Coronary artery (tissue), 2 donors: ENCODE measurements at regions not wholly inside any gene's neighbourhood (a gene's known extent, or its start where the extent isn't known, plus 50 kb on each side); places are given as distances from the start of the nearest gene placed in this dataset.

Source experiments
- DNase-seq: peaks from one replicate; pipeline ENCODE4 v3.0.0-alpha.2; 2017; ENCODE audit warnings: low spot score
- H3K27ac ChIP-seq, 2 donors: fragments of 200-600 bp; sonication (generic); one replicate each; pipeline ENCODE4 v1.5.1; 2016 to 2019
- H3K4me3 ChIP-seq: fragments of 200-600 bp; sonication (generic); 2 replicates; pipeline ENCODE4 v1.5.1; 2016; ENCODE audit warnings: mild to moderate bottlenecking, moderate library complexity
- CTCF ChIP-seq: fragments of 200-600 bp; sonication (generic); IDR thresholded peaks from one replicate; pipeline ENCODE4 v1.5.1; 2019; ENCODE audit warnings: antibody characterized with exemption

- Histone ChIP-seq H3K4me3 (no peak overlapping the region), H3K27ac (no peak overlapping the region)
- TF ChIP-seq CTCF, result no peak
- DNase-seq, result no peak
Observed at GRCh38 chr2:212873256-212873655, 278.2 kb downstream of the IKZF2 start.

GRCh38 chr2:212871597-212871996 lies 279.8 kb downstream of the IKZF2 start:
- TF ChIP-seq CTCF, result no peak
- DNase-seq, result no peak
- Histone ChIP-seq H3K27ac (no peak overlapping the region), H3K4me3 (no peak overlapping the region)

GRCh38 chr2:212864186-212864585 lies 287.2 kb downstream of the IKZF2 start:
- no peak overlapping the region for H3K4me3 ChIP-seq
- no peak for TF ChIP-seq CTCF
- no peak for DNase-seq
- no peak overlapping the region for H3K27ac ChIP-seq

- DNase-seq, result no peak
- Histone ChIP-seq H3K4me3 (no peak overlapping the region), H3K27ac (no peak overlapping the region)
- no peak for TF ChIP-seq CTCF
Observed at GRCh38 chr2:212863185-212863588, 288.2 kb downstream of the IKZF2 start.

GRCh38 chr2:212858496-212858895 lies 292.9 kb downstream of the IKZF2 start:
- Histone ChIP-seq H3K27ac (no peak overlapping the region), H3K4me3 (no peak overlapping the region)
- no peak for TF ChIP-seq CTCF
- no peak for DNase-seq

GRCh38 chr2:212854771-212855170 lies 296.6 kb downstream of the IKZF2 start:
- DNase-seq, result no peak
- H3K27ac ChIP-seq, result no peak overlapping the region
- no peak for TF ChIP-seq CTCF
- H3K4me3 ChIP-seq, result no peak overlapping the region

- Histone ChIP-seq H3K27ac (no peak overlapping the region), H3K4me3 (no peak overlapping the region)
- TF ChIP-seq CTCF, result no peak
- DNase-seq, result no peak
Observed at GRCh38 chr2:212854116-212854515, 297.3 kb downstream of the IKZF2 start.
